ENCODE measurements at regions not wholly inside any gene's neighbourhood (a gene's known extent, or its start where the extent isn't known, plus 50 kb on each side); places are given as distances from the start of the nearest gene placed in this dataset.

DNA sequence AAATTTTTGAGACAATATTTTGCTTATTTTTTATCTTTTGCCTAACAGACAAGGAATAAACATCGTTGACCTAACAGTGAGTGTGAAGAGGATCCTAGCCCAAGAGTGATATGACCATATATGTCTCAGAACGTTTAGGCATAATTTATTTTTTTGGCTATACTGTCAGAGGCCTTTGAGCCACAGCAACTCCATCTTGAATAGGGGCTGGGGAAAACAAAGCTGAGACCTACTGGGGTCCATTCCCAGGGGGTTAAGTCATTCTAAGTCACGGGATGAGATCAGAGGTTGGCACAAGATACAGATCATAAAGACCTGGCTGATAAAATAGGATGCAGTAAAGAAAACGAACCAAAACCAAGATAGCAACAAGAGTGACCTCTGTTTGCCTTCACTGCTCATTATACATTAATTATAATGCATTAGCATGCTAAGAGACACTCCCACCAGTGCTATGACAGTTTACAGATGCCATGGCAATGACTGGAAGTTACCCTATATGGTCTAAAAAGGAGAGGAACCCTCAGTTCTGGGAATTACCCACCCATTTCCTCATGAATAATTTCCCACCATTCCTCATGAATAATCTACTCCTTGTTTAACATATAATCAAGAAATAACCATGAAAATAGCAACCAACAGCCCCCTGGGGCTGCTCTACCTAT lies 510.9 kb upstream of the PCDH9 start:
- Histone ChIP-seq H3K9me3 (ENCODE audit: insufficient read depth, low read length) (no peaks in the 10 kb centered on the region), H3K27ac (ENCODE audit: low read length) (no peak overlapping the region), H3K4me1 (ENCODE audit: low read length) (peaks cover 11% of the 10 kb centered on the region), H3K36me3 (replicated peaks; ENCODE audit: low read depth, low read length) (no peaks in the 10 kb centered on the region), H4K20me1 (ENCODE audit: insufficient read depth, low read length) (no peaks in the 10 kb centered on the region), H3K9ac (ENCODE audit: low read length) (no peak overlapping the region), H3K27me3 (ENCODE audit: low read depth, low read length) (no peaks in the 10 kb centered on the region), H3K4me2 (ENCODE audit: low read length) (no peak overlapping the region), H3K79me2 (ENCODE audit: low read length) (no peaks in the 10 kb centered on the region), H3K4me3 (ENCODE audit: low read length) (no peak overlapping the region), H2AFZ (ENCODE audit: low read depth, low read length) (no peak overlapping the region; the same call in 1 of the 2 replicates)
- TF ChIP-seq, protein P1, sequence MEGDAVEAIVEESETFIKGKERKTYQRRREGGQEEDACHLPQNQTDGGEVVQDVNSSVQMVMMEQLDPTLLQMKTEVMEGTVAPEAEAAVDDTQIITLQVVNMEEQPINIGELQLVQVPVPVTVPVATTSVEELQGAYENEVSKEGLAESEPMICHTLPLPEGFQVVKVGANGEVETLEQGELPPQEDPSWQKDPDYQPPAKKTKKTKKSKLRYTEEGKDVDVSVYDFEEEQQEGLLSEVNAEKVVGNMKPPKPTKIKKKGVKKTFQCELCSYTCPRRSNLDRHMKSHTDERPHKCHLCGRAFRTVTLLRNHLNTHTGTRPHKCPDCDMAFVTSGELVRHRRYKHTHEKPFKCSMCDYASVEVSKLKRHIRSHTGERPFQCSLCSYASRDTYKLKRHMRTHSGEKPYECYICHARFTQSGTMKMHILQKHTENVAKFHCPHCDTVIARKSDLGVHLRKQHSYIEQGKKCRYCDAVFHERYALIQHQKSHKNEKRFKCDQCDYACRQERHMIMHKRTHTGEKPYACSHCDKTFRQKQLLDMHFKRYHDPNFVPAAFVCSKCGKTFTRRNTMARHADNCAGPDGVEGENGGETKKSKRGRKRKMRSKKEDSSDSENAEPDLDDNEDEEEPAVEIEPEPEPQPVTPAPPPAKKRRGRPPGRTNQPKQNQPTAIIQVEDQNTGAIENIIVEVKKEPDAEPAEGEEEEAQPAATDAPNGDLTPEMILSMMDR (IDR thresholded peaks at IDR 0.05; ENCODE audit: low read depth, low read length), result no peak
- no peak for TF ChIP-seq EZH2phosphoT487 (IDR thresholded peaks at IDR 0.05; ENCODE audit: low read depth)

DNA sequence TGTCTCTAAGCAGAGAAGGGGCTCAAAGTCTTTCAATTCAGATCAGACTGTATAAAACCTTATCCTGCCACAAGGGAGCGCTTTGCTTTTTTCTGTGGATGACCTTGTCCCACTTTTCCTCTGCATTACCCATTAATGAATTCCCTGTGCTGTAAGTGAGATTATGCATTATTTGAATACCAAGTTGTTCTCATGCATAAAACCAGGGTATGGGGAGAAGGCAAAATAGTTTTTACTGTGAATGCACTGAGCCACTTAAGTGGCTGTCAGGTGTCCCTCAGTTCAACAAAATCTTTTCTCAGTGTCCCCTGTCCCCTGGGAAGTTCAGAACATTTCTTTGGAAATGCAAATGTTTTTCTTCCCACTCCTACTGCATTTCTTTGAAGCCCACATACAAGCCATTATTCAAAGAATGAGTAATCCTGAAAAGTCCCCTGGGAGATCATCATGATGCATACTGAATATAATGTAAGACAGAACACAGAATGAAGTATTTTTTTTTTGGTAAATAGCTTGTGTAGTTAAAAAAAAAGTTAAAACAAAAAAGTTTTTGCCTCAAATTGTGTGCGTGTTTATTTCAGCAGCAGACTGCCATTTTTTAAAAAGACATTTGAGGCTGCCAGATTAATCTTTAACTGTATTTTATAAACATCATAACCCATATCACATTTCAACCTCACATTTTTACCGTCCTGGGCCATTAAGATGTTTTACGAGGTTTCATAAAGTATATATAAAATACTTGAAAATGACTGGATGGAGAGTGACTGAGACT lies 506.7 kb upstream of the PCDH9 start:
- Histone ChIP-seq H3K4me2 (ENCODE audit: low read length) (0 out of 2 replicates have a peak overlapping the region, but pooled peaks have one; percentile 4), H3K36me3 (replicated peaks; ENCODE audit: low read depth, low read length) (no peaks in the 10 kb centered on the region), H3K9me3 (ENCODE audit: insufficient read depth, low read length) (no peaks in the 10 kb centered on the region), H3K9ac (ENCODE audit: low read length) (no peak overlapping the region), H2AFZ (ENCODE audit: low read depth, low read length) (no peak overlapping the region), H3K4me3 (ENCODE audit: low read length) (no peak overlapping the region), H3K27ac (ENCODE audit: low read length) (no peak overlapping the region), H4K20me1 (ENCODE audit: insufficient read depth, low read length) (no peaks in the 10 kb centered on the region), H3K27me3 (ENCODE audit: low read depth, low read length) (no peaks in the 10 kb centered on the region), H3K79me2 (ENCODE audit: low read length) (no peaks in the 10 kb centered on the region), H3K4me1 (ENCODE audit: low read length) (peaks cover 11% of the 10 kb centered on the region)
- TF ChIP-seq, protein P1 (IDR thresholded peaks at IDR 0.05; ENCODE audit: low read depth, low read length), result peak; percentile 55
- TF ChIP-seq EZH2phosphoT487 (IDR thresholded peaks at IDR 0.05; ENCODE audit: low read depth), result no peak

DNA sequence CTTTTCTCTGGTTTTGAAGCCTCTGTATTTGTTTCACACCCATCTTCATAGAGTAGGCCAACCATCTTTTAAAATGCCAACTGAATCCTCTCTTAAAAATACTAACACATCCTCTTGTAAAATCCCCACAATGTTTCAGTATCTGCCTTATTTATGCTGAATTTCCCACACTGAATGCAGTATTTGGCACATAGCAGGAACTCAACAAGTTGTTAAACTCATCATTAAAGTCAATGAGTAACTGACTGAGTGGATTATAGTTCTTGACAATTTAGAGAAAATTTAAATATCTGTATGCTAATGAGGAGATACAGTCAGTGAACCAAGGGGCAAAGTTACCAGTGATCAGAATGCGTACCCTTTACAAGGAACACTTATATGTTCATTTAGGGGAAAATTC lies 505.5 kb upstream of the PCDH9 start:
- Histone ChIP-seq H3K4me1 (ENCODE audit: low read length) (peaks cover 11% of the 10 kb centered on the region), H3K79me2 (ENCODE audit: low read length) (no peaks in the 10 kb centered on the region), H3K4me2 (ENCODE audit: low read length) (no peak overlapping the region), H3K36me3 (replicated peaks; ENCODE audit: low read depth, low read length) (no peaks in the 10 kb centered on the region), H3K9me3 (ENCODE audit: insufficient read depth, low read length) (no peaks in the 10 kb centered on the region), H3K4me3 (ENCODE audit: low read length) (no peak overlapping the region), H3K27ac (ENCODE audit: low read length) (no peak overlapping the region), H3K27me3 (ENCODE audit: low read depth, low read length) (no peaks in the 10 kb centered on the region), H4K20me1 (ENCODE audit: insufficient read depth, low read length) (no peaks in the 10 kb centered on the region), H3K9ac (ENCODE audit: low read length) (no peak overlapping the region), H2AFZ (ENCODE audit: low read depth, low read length) (no peak overlapping the region)
- TF ChIP-seq, protein P1 (IDR thresholded peaks at IDR 0.05; ENCODE audit: low read depth, low read length), result no peak
- no peak for TF ChIP-seq EZH2phosphoT487 (IDR thresholded peaks at IDR 0.05; ENCODE audit: low read depth)

DNA sequence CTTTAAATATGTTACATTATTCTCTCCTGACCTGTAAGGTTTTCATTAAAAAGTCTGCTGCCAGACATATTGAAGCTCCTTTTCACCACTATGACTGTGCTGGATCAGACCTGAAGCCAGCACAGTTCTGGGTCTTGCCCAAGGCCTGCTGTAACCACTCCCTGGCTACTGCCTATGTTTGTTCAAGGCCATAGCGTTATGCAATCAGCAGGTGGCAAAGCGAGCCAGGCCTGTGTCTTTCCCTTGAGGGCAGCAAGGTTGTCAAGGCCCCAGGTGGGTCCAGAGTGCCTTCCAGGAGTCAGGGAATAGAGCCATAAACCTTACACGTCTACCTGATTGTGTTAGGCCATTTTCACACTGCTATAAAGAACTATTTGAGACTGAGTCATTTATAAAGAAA lies 496.8 kb upstream of the PCDH9 start:
- Histone ChIP-seq H4K20me1 (ENCODE audit: insufficient read depth, low read length) (no peaks in the 10 kb centered on the region), H3K9me3 (ENCODE audit: insufficient read depth, low read length) (no peaks in the 10 kb centered on the region), H2AFZ (ENCODE audit: low read depth, low read length) (no peak overlapping the region), H3K4me3 (ENCODE audit: low read length) (no peak overlapping the region), H3K4me1 (ENCODE audit: low read length) (no peaks in the 10 kb centered on the region), H3K9ac (ENCODE audit: low read length) (no peak overlapping the region), H3K4me2 (ENCODE audit: low read length) (no peak overlapping the region), H3K36me3 (replicated peaks; ENCODE audit: low read depth, low read length) (no peaks in the 10 kb centered on the region), H3K27ac (ENCODE audit: low read length) (no peak overlapping the region), H3K27me3 (ENCODE audit: low read depth, low read length) (no peaks in the 10 kb centered on the region), H3K79me2 (ENCODE audit: low read length) (no peaks in the 10 kb centered on the region)
- TF ChIP-seq, protein P1 (IDR thresholded peaks at IDR 0.05; ENCODE audit: low read depth, low read length), result no peak
- TF ChIP-seq EZH2phosphoT487 (IDR thresholded peaks at IDR 0.05; ENCODE audit: low read depth), result no peak
